Activated gamma-delta T cell treated with anti-CD3 and anti-CD28 coated beads, Interleukin-2, amount 50 U/mL, for 16 hours (primary cell): ENCODE measurements at regions not wholly inside any gene's neighbourhood (a gene's known extent, or its start where the extent isn't known, plus 50 kb on each side); places are given as distances from the start of the nearest gene placed in this dataset.
"Not testable (repeated sequence)": the region's sequence is repeated elsewhere in the genome, so short reads cannot be mapped to it uniquely, and the experiment has no call there.

Experiments used
- DNase-seq: peaks from one replicate; pipeline ENCODE4 v3.0.0-alpha.2; 2020; ENCODE audit warnings: low read depth

GRCh38 chr15:84153655-84154140 is 81.9 kb upstream of the GOLGA6L4 start:
- DNase-seq = not testable (repeated sequence)

- DNase-seq = not testable (repeated sequence)
Measured at GRCh38 chr15:84154314-84154713, 81.3 kb upstream of the GOLGA6L4 start.

GRCh38 chr15:84154787-84155186 is 80.8 kb upstream of the GOLGA6L4 start:
- DNase-seq = not testable (repeated sequence)

- DNase-seq = not testable (repeated sequence)
Measured at GRCh38 chr15:84155792-84156587, 79.6 kb upstream of the GOLGA6L4 start.

GRCh38 chr15:84156588-84156840 is 79.1 kb upstream of the GOLGA6L4 start:
- not testable (repeated sequence) for DNase-seq

GRCh38 chr15:84157056-84157632 is 78.4 kb upstream of the GOLGA6L4 start:
- DNase-seq = not testable (repeated sequence)

- DNase-seq = not testable (repeated sequence)
Measured at GRCh38 chr15:84157857-84158256, 77.7 kb upstream of the GOLGA6L4 start.

GRCh38 chr15:84159346-84160269 is 76.0 kb upstream of the GOLGA6L4 start:
- DNase-seq = not testable (repeated sequence)

GRCh38 chr15:84164423-84165292 is 70.9 kb upstream of the GOLGA6L4 start:
- DNase-seq = not testable (repeated sequence)

- DNase-seq = not testable (repeated sequence)
Measured at GRCh38 chr15:84170029-84170428, 65.5 kb upstream of the GOLGA6L4 start.

GRCh38 chr15:84173231-84173610 is 62.4 kb upstream of the GOLGA6L4 start:
- not testable (repeated sequence) for DNase-seq
